Small intestine (tissue), 7 donors: ENCODE measurements at regions not wholly inside any gene's neighbourhood (a gene's known extent, or its start where the extent isn't known, plus 50 kb on each side); places are given as distances from the start of the nearest gene placed in this dataset.

ENCODE experiments used
- DNase-seq, 2 donors: peaks; one replicate each; pipeline versions ENCODE4 v3.0.0 to v3.0.0-alpha.2; 2013
- FAIRE-seq: peaks from 2 replicates; lab custom pipeline; 2012; peaks lifted over from hg19 to GRCh38; lab: Jason Lieb, UNC
- H3K27ac ChIP-seq, 3 donors: one replicate each; pipeline ENCODE4 v1.5.1; 2013; ENCODE audit warnings: low read length in 2 of 3, mild to moderate bottlenecking in 2 of 3, control low read depth in 1 of 3, inconsistent platforms in 1 of 3, low read depth in 1 of 3, moderate library complexity in 1 of 3
- H3K27me3 ChIP-seq, 3 donors: one replicate each; pipeline ENCODE4 v1.6.1; 2013; ENCODE audit warnings: low read length in 3 of 3, inconsistent platforms in 1 of 3; ENCODE audit not compliant: control insufficient read depth in 3 of 3, insufficient read depth in 3 of 3
- H3K36me3 ChIP-seq, 3 donors: one replicate each; pipeline ENCODE4 v1.6.1; 2013; ENCODE audit warnings: low read length in 3 of 3, inconsistent platforms in 1 of 3, low read depth in 1 of 3, mild to moderate bottlenecking in 1 of 3, moderate library complexity in 1 of 3; ENCODE audit not compliant: control insufficient read depth in 3 of 3, insufficient read depth in 2 of 3
- H3K4me1 ChIP-seq, 3 donors: one replicate each; pipeline ENCODE4 v1.6.1; 2013; ENCODE audit warnings: low read length in 2 of 3, inconsistent platforms in 1 of 3, low read depth in 1 of 3, mild to moderate bottlenecking in 1 of 3, moderate library complexity in 1 of 3; ENCODE audit not compliant: control insufficient read depth in 3 of 3, insufficient read depth in 2 of 3
- H3K4me3 ChIP-seq, 3 donors: one replicate each; pipeline ENCODE4 v1.5.1; 2013; ENCODE audit warnings: low read length in 3 of 3, control low read depth in 1 of 3, inconsistent platforms in 1 of 3, low read depth in 1 of 3, mild to moderate bottlenecking in 1 of 3, moderate library complexity in 1 of 3
- H3K9me3 ChIP-seq, 2 donors: one replicate each; pipeline ENCODE4 v1.6.1; 2013; ENCODE audit warnings: low read depth in 1 of 2, low read length in 1 of 2; ENCODE audit not compliant: control insufficient read depth in 2 of 2, insufficient read depth in 1 of 2
- WGBS, 3 donors: extraction: QIAGEN DNeasy Blood & Tissue Kit; methylation state at CpG; one replicate each; pipeline ENCODE4 v1.1.7; 2013; 5-methylcytosine and 5-hydroxymethylcytosine counted together
- donor health status: healthy with polysubstance abuse.
- donor health status: control.
- donor health status: control.
- donor health status: Bipolar disorder and iron deficiency.
- donor health status: healthy.

GRCh38 chr6:56856036-56856580, 98.8 kb upstream of the BEND6 start:
- FAIRE-seq (no peak), DNase-seq (no peak)
- Histone ChIP-seq H3K27ac (no peak overlapping the region), H3K9me3 (no peaks in the 10 kb centered on the region), H3K27me3 (peaks cover 0 to 3% (median 1%) of the 10 kb centered on the region in 3 donors), H3K4me1 (peaks cover 0 to 9% (median 6%) of the 10 kb centered on the region in 3 donors), H3K36me3 (no peaks in the 10 kb centered on the region), H3K4me3 (no peak overlapping the region)
- 60 to 75% (median 61%) methylated on average over 4 of the region's 4 CpGs for WGBS, 3 donors

- H3K9me3 ChIP-seq: no peaks in the 10 kb centered on the region
- WGBS, 3 donors: 95 to 96% (median 95%) methylated on average over 2 of the region's 2 CpGs
- H3K27me3 ChIP-seq: peaks cover 0 to 3% (median 1%) of the 10 kb centered on the region in 3 donors
- no peaks in the 10 kb centered on the region for H3K36me3 ChIP-seq
- no peak overlapping the region for H3K4me3 ChIP-seq
- DNase-seq: no peak
- no peak for FAIRE-seq
- no peak overlapping the region for H3K27ac ChIP-seq
- peaks cover 0 to 3% (median 0%) of the 10 kb centered on the region in 3 donors for H3K4me1 ChIP-seq
Measured at GRCh38 chr6:56854086-56854485, 100.8 kb upstream of the BEND6 start.

DNA sequence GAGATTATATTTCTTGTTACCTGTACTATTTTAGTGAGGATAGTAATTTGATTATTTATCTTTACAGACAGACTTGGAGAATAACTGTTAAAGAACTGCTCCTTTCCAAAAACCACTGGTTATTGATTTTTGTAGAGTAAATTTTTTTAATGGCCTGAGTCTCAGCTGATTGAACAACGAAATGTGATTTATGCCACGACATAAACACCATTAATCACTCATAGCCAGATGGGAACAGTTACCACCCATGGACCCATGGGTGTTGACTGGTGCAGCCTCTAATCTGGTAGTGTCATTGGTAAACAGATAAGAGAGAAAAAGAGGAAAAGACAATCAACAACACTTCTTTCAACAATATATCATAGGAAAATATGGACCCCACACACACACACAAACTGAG, 101.4 kb upstream of the BEND6 start:
- no peak overlapping the region for H3K4me3 ChIP-seq
- WGBS, 3 donors: 44 to 61% (median 45%) methylated on average over 2 of the region's 2 CpGs
- no peak for FAIRE-seq
- DNase-seq: no peak
- no peaks in the 10 kb centered on the region for H3K36me3 ChIP-seq
- H3K9me3 ChIP-seq: no peaks in the 10 kb centered on the region
- H3K27ac ChIP-seq: no peak overlapping the region
- H3K4me1 ChIP-seq: peaks cover 0 to 3% (median 0%) of the 10 kb centered on the region in 3 donors
- peaks cover 0 to 3% (median 1%) of the 10 kb centered on the region in 3 donors for H3K27me3 ChIP-seq

GRCh38 chr6:56852260-56853010, 102.5 kb upstream of the BEND6 start:
- 53 to 60% (median 57%) methylated on average over 6 of the region's 6 CpGs for WGBS, 3 donors
- H3K36me3 ChIP-seq: no peaks in the 10 kb centered on the region
- peak overlapping the region in 1 of 3 donors; percentile 18 for H3K27ac ChIP-seq
- FAIRE-seq: no peak
- H3K27me3 ChIP-seq: peaks cover 0 to 3% (median 1%) of the 10 kb centered on the region in 3 donors
- no peak for DNase-seq
- no peaks in the 10 kb centered on the region for H3K9me3 ChIP-seq
- H3K4me1 ChIP-seq: peaks cover 0 to 3% (median 0%) of the 10 kb centered on the region in 3 donors
- H3K4me3 ChIP-seq: no peak overlapping the region

GRCh38 chr6:56851541-56852259, 103.2 kb upstream of the BEND6 start:
- Histone ChIP-seq H3K36me3 (no peaks in the 10 kb centered on the region), H3K9me3 (no peaks in the 10 kb centered on the region), H3K27me3 (peaks cover 0 to 3% (median 1%) of the 10 kb centered on the region in 3 donors), H3K4me1 (peaks cover 0 to 3% (median 0%) of the 10 kb centered on the region in 3 donors), H3K27ac (peak overlapping the region in 2 of 3 donors; percentile 13 to 18), H3K4me3 (peak overlapping the region in 2 of 3 donors; percentile 7 to 44)
- 3 to 12% (median 10%) methylated on average over 17 of the region's 17 CpGs for WGBS, 3 donors
- DNase-seq: peak; percentile 50 to 71
- no peak for FAIRE-seq

- Histone ChIP-seq H3K27ac (peak overlapping the region in 2 of 3 donors; percentile 5 to 13), H3K4me1 (peaks cover 0 to 3% (median 0%) of the 10 kb centered on the region in 3 donors), H3K4me3 (peak overlapping the region in 1 of 3 donors; percentile 44), H3K9me3 (no peaks in the 10 kb centered on the region), H3K27me3 (peaks cover 0 to 3% (median 1%) of the 10 kb centered on the region in 3 donors), H3K36me3 (no peaks in the 10 kb centered on the region)
- FAIRE-seq (no peak), DNase-seq (no peak)
- 8 to 18% (median 13%) methylated on average over 9 of the region's 9 CpGs for WGBS, 3 donors
Measured at GRCh38 chr6:56851074-56851473, 103.8 kb upstream of the BEND6 start.

- no peaks in the 10 kb centered on the region for H3K36me3 ChIP-seq
- peaks cover 0 to 3% (median 0%) of the 10 kb centered on the region in 3 donors for H3K4me1 ChIP-seq
- DNase-seq (no peak), FAIRE-seq (no peak)
- H3K9me3 ChIP-seq: no peaks in the 10 kb centered on the region
- peak overlapping the region in 1 of 3 donors; percentile 44 for H3K4me3 ChIP-seq
- 56 to 68% (median 67%) methylated on average over 4 of the region's 4 CpGs for WGBS, 3 donors
- H3K27me3 ChIP-seq: peaks cover 0 to 3% (median 1%) of the 10 kb centered on the region in 3 donors
- H3K27ac ChIP-seq: no peak overlapping the region
Measured at GRCh38 chr6:56850626-56851025, 104.3 kb upstream of the BEND6 start.

- peaks cover 0 to 3% (median 1%) of the 10 kb centered on the region in 3 donors for H3K27me3 ChIP-seq
- no peaks in the 10 kb centered on the region for H3K9me3 ChIP-seq
- FAIRE-seq: no peak
- no peak overlapping the region for H3K4me3 ChIP-seq
- no peak overlapping the region for H3K27ac ChIP-seq
- DNase-seq: no peak
- peaks cover 0 to 4% (median 3%) of the 10 kb centered on the region in 3 donors for H3K4me1 ChIP-seq
- WGBS, 3 donors: 69 to 87% (median 87%) methylated on average over 4 of the region's 4 CpGs
- no peaks in the 10 kb centered on the region for H3K36me3 ChIP-seq
Measured at GRCh38 chr6:56849896-56850295, 105.0 kb upstream of the BEND6 start.
